ENCODE measurements at regions not wholly inside any gene's neighbourhood (a gene's known extent, or its start where the extent isn't known, plus 50 kb on each side); places are given as distances from the start of the nearest gene placed in this dataset.

DNA sequence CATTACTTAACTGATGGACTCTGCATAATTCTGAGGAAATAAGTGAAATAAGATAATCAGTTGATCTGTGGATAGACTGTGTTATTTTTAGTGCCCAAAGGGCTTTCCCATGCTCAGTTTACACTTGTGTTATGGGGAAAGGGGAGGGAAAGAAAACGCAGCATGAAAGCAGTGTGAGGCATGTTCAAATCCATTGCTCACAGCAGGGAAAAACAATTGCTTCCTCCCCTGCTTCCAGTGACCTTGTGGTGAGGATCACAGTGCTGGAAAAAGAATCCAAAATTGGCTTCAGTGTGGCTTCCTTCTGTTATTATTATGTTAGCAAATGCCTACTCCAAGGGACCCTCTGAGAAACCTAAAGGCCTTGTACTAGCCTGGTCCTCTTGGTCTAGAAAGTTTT, 285.1 kb upstream of the CDIN1 start:
- no peak overlapping the region for H2AFZ ChIP-seq (ENCODE audit: low read depth, low read length)
- no peaks in the 10 kb centered on the region for H3K79me2 ChIP-seq (replicated peaks; ENCODE audit: insufficient read depth, low read length)
- no peaks in the 10 kb centered on the region for H3K36me3 ChIP-seq (ENCODE audit: insufficient read depth, low read length)
- H3K9me2 ChIP-seq (ENCODE audit: insufficient read depth, low read length), result no peaks in the 10 kb centered on the region
- no peak overlapping the region for H3K27ac ChIP-seq (ENCODE audit: low read length)
- no peaks in the 10 kb centered on the region for H3K9me3 ChIP-seq (ENCODE audit: low read length)
- TF ChIP-seq MXI1 (conservative IDR thresholded peaks at IDR 0.05; ENCODE audit: poor library complexity, severe bottlenecking) (no peak), RAD21 (conservative IDR thresholded peaks at IDR 0.05) (no peak), REST (IDR thresholded peaks at IDR 0.05; ENCODE audit: borderline replicate concordance) (no peak), SMC3 (conservative IDR thresholded peaks at IDR 0.05; ENCODE audit: poor library complexity) (no peak), EZH2 (IDR thresholded peaks at IDR 0.05; ENCODE audit: borderline replicate concordance, insufficient read depth, low read length, poor library complexity, severe bottlenecking) (no peak), EP300 (conservative IDR thresholded peaks at IDR 0.05; ENCODE audit: poor library complexity, severe bottlenecking) (no peak), TAF1 (IDR thresholded peaks at IDR 0.05; ENCODE audit: low read depth) (no peak), POLR2AphosphoS5 (IDR thresholded peaks at IDR 0.05) (no peak)
- TF ChIP-seq, protein P1, sequence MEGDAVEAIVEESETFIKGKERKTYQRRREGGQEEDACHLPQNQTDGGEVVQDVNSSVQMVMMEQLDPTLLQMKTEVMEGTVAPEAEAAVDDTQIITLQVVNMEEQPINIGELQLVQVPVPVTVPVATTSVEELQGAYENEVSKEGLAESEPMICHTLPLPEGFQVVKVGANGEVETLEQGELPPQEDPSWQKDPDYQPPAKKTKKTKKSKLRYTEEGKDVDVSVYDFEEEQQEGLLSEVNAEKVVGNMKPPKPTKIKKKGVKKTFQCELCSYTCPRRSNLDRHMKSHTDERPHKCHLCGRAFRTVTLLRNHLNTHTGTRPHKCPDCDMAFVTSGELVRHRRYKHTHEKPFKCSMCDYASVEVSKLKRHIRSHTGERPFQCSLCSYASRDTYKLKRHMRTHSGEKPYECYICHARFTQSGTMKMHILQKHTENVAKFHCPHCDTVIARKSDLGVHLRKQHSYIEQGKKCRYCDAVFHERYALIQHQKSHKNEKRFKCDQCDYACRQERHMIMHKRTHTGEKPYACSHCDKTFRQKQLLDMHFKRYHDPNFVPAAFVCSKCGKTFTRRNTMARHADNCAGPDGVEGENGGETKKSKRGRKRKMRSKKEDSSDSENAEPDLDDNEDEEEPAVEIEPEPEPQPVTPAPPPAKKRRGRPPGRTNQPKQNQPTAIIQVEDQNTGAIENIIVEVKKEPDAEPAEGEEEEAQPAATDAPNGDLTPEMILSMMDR (IDR thresholded peaks at IDR 0.05; ENCODE audit: poor library complexity, severe bottlenecking), result no peak
- H3F3A ChIP-seq (ENCODE audit: insufficient read depth, low read length, poor library complexity, severe bottlenecking), result no peaks in the 10 kb centered on the region
- no peak overlapping the region for H3K4me2 ChIP-seq (ENCODE audit: low read length)
- no peaks in the 10 kb centered on the region for H3K27me3 ChIP-seq (ENCODE audit: insufficient read depth, low read depth, low read length)
- no peaks in the 10 kb centered on the region for H4K20me1 ChIP-seq (ENCODE audit: insufficient read depth)
- H3K4me3 ChIP-seq (ENCODE audit: low read length), result no peak overlapping the region
- H3K9ac ChIP-seq (ENCODE audit: low read length), result no peak overlapping the region

DNA sequence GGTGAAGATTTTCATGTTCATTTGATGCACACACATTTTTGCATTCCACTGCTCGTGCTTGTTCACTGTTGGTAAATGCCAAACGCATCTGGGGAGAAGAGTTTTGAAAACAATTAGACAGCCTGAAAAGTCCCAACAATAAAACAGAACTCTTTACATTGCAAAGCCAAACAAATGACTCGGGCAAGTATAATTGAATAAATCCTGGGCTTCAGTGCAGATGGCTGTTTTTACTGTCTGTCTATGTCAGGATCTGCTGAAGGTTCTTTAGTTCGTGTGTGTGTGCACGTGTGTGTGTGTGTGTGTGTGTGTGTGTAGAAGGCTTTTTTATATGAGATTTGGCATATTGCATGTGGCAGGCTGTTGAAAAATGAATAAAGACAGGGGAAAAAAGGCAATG, 277.5 kb upstream of the CDIN1 start:
- Histone ChIP-seq H3K9me2 (ENCODE audit: insufficient read depth, low read length) (no peaks in the 10 kb centered on the region), H2AFZ (ENCODE audit: low read depth, low read length) (no peak overlapping the region), H3K27ac (ENCODE audit: low read length) (no peak overlapping the region), H3K9ac (ENCODE audit: low read length) (no peak overlapping the region), H3K4me3 (ENCODE audit: low read length) (no peak overlapping the region), H3K36me3 (ENCODE audit: insufficient read depth, low read length) (no peaks in the 10 kb centered on the region), H4K20me1 (ENCODE audit: insufficient read depth) (no peaks in the 10 kb centered on the region), H3K27me3 (ENCODE audit: insufficient read depth, low read depth, low read length) (no peaks in the 10 kb centered on the region), H3K79me2 (replicated peaks; ENCODE audit: insufficient read depth, low read length) (no peaks in the 10 kb centered on the region), H3F3A (ENCODE audit: insufficient read depth, low read length, poor library complexity, severe bottlenecking) (no peaks in the 10 kb centered on the region), H3K9me3 (ENCODE audit: low read length) (no peaks in the 10 kb centered on the region), H3K4me2 (ENCODE audit: low read length) (no peak overlapping the region)
- no peak for TF ChIP-seq REST (IDR thresholded peaks at IDR 0.05; ENCODE audit: borderline replicate concordance)
- no peak for TF ChIP-seq EZH2 (IDR thresholded peaks at IDR 0.05; ENCODE audit: borderline replicate concordance, insufficient read depth, low read length, poor library complexity, severe bottlenecking)
- TF ChIP-seq SMC3 (conservative IDR thresholded peaks at IDR 0.05; ENCODE audit: poor library complexity), result no peak
- TF ChIP-seq MXI1 (conservative IDR thresholded peaks at IDR 0.05; ENCODE audit: poor library complexity, severe bottlenecking), result no peak
- no peak for TF ChIP-seq EP300 (conservative IDR thresholded peaks at IDR 0.05; ENCODE audit: poor library complexity, severe bottlenecking)
- TF ChIP-seq TAF1 (IDR thresholded peaks at IDR 0.05; ENCODE audit: low read depth), result no peak
- TF ChIP-seq POLR2AphosphoS5 (IDR thresholded peaks at IDR 0.05), result no peak
- TF ChIP-seq, protein P1 (IDR thresholded peaks at IDR 0.05; ENCODE audit: poor library complexity, severe bottlenecking), result no peak
- no peak for TF ChIP-seq RAD21 (conservative IDR thresholded peaks at IDR 0.05)

All from neural cell (in vitro differentiated cells).